ENCODE measurements at regions not wholly inside any gene's neighbourhood (a gene's known extent, or its start where the extent isn't known, plus 50 kb on each side); places are given as distances from the start of the nearest gene placed in this dataset.
"Not testable (repeated sequence)": the region's sequence is repeated elsewhere in the genome, so short reads cannot be mapped to it uniquely, and the experiment has no call there.

DNA sequence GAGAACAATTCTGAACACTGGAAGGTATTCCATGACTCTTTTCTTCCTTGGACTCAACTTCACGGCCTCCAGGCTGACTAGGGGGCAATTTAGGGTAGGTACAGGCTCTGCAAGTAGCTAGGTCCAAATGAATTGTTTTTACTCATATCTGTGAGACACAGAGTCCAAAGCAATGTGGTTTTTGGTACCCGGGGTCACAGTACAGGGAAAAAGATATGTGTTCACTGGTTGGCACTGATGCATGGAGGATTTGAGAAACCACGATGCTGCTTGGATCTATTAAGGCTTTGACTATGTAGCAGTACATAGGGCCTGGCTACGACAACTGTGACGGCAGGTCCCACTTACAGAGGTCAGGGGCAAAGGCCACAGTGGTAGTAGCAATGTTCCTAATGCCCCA lies 200.6 kb downstream of the DUSP10 start:
- DNase-seq, result no peak

- DNase-seq, result no peak
Measured at GRCh38 chr1:221543529-221544120, 198.3 kb downstream of the DUSP10 start.

GRCh38 chr1:221548942-221549341 lies 192.9 kb downstream of the DUSP10 start:
- no peak for DNase-seq

GRCh38 chr1:221549815-221550214 lies 192.1 kb downstream of the DUSP10 start:
- DNase-seq, result no peak

DNA sequence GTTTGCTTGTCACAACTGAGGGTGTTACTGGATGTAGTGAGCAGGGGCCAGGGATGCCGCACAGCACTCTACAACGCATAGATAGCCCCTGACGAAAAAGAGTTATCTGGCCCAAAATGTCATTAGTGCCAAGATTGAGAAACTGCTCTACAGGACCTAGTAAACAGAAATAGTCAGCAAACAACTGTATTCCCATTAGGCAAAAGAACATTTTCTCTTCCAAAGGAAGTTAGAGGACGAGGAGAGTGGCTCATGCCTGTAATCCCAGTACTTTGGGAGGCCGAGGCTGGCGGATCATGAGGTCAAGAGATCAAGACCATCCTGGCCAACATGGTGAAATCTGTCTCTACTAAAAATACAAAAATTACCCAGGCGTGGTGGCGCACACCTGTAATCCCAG lies 189.1 kb downstream of the DUSP10 start:
- not testable (repeated sequence) for DNase-seq

DNA sequence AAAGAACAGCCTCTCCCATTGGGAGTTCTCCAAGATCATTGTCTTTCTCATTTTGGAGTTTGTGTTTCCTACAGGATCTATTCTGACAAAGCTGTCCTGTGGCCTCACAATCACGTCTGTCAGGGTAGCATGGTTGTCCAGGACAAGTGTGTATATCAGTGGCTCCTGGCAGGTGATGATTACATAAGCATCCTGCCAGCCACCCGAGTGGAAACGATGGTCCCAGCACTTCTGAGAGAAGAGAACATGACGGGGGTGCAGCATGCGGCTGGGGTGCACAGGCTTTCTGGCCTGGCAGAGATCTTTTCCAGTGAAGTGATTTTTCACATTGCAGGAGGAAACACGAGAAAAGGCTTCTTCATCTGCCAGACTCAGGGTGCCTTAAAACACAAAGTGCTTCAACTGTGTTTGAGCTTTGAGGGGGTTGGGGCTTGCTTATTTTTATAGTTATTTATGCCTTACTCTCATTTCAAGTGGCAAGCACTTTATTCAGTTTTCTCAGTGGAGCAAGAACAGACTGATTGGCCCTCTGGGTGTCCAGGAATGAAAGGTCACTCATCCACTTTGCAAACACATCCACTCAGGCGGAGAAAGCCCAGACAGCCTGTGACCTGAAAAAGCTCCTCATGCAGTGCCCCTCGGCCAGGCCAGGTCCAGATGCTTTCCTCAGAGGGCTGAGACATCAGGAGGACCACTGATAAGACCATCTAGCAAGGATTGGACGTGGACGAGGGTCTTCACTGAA lies 186.0 kb downstream of the DUSP10 start:
- DNase-seq, result no peak

- DNase-seq, result no peak
Measured at GRCh38 chr1:221556435-221556834, 185.5 kb downstream of the DUSP10 start.

DNA sequence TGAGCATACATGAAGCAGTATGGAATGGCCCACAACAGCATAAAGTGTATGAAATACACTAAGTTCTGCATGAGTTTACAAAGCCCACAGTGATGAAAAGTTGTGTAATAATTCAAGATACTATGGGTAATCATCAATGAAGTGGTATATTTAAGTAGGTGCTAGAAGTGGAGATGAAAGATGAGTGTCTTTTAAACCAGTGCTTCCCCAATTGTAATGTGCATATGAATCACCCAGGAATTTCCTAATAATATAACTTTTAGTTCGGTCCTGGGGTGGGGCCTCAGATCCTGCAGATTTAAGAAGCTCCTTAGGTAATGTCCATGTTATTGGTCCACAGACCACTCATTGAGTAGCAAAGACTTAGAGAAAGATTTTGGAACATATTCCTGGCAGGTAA lies 184.9 kb downstream of the DUSP10 start:
- DNase-seq, result no peak

- DNase-seq, result no peak
Measured at GRCh38 chr1:221558396-221558795, 183.5 kb downstream of the DUSP10 start.

DNA sequence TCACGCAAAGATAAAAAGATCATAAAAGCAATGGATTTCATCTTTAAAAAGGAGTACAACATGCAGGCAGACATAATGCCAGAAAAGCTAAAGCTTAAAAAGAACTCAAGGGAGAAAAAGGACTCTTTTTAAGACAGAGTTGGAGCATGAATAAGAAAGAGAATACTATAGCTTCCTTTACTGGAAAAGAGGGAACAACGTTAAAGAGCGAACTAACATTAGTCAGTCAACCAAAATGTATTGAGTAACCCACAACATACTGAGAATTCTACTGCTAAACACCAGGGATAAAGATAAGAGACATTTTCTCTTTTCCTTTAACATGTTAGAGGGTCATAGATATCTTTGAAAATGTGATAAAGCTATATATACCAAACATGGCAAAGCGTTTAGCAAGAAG lies 182.0 kb downstream of the DUSP10 start:
- DNase-seq, result no peak

DNA sequence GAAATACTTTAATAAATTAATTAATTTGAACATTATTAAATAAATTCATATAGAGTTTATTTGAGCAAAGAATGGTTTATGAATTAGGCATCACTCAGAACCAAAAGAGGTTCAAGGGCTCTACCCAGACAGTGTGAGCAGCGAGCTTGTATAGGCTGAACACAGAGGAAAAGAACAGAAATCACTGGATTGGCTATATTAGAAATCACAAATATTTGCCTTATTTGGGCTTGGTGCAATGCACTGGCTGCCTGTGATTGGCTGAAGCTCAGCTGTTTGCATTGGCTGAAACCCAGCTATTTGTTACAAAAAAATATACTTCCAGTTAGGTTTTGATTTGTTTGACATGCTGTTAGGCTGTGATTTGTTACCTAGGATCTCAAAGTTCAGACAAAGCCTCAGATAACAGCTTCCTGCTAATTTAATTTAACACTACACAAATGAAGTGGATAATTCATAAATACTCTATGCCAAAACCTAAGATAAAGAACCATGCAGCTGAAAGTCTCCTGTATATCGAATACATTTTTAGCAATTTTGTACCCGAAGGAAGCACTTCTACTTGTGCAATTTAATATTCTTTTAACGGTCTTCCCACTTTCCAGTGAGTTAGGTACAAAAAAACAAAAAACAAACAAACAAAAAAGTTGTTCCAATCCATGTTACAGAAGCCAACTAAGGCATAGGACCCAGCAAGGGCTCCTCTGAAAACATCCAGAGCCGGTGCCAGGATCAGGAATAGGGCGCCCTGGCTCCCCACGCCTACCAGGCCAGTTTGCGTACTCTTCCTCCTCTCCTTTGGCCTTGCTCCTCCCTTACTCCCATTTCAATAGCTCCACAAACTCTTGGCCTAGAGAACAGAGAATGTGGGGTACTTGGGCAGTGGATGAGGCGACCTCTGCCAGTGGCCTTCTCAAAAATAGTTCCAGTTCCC lies 179.1 kb downstream of the DUSP10 start:
- no peak for DNase-seq

DNA sequence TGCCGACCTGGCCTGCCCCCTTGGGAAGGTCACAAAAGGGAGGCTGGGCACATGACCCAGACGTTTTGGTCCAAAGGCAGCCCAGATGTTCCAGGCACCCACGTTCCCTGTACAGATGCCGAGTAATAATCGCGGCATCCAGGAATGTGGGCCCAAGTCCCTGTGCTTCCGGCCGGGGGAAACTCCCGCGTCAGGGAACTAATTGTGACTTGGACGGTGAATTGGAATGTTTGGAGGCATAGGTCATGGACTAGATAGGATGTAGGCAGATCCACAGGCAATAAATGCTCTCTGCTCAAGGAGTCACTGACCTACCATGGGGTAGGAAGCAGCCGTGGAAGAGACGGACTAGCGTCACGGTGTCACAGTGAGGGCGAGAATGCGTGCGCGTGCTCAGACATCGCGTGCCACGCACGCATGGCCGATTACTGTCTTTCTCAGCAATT lies 178.4 kb downstream of the DUSP10 start:
- DNase-seq, result no peak

- DNase-seq, result no peak
Measured at GRCh38 chr1:221564891-221565290, 177.0 kb downstream of the DUSP10 start.

DNA sequence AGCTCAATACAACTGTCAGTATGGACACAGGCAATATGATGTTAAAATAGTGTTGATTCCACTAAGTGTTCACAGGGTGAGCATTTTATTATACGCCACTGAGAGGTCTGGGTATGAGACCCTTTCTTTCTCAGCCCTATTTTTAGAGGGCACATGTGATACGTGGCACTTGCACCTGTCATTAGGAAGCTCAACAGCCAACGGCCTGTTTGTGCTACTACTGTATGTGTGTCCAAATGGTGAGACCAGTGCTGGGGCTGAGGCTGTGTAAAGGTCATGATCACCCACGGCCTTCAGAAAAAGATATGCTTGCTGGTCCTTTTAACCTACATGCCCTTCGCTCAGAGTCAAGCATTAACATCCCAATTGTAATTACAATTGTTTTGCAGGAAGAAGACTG lies 176.2 kb downstream of the DUSP10 start:
- no peak for DNase-seq

- no peak for DNase-seq
Measured at GRCh38 chr1:221567859-221568507, 173.9 kb downstream of the DUSP10 start.

- DNase-seq, result no peak
Measured at GRCh38 chr1:221573756-221574155, 168.1 kb downstream of the DUSP10 start.

- no peak for DNase-seq
Measured at GRCh38 chr1:221574529-221574928, 167.4 kb downstream of the DUSP10 start.

- no peak for DNase-seq
Measured at GRCh38 chr1:221575605-221576004, 166.3 kb downstream of the DUSP10 start.

DNA sequence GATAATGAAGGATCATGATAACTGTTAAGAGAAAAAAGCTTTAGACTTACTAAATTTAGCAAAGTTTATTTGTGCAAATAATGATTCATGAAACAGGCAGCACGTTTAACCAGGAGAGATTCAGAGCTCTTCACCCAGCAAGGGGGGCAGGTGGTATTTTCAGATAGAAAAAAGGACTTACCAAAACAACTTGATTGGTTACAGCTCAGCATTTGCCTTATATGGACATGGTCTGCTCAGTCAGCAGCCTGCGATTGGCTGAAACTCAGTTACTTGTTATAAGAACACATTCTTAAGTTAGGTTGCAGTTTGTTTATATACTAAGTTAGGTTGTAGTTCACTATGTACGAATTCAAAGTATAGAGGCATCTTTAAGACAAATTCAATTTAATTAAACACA lies 165.6 kb downstream of the DUSP10 start:
- no peak for DNase-seq

GRCh38 chr1:221583465-221583864 lies 158.4 kb downstream of the DUSP10 start:
- no peak for DNase-seq

DNA sequence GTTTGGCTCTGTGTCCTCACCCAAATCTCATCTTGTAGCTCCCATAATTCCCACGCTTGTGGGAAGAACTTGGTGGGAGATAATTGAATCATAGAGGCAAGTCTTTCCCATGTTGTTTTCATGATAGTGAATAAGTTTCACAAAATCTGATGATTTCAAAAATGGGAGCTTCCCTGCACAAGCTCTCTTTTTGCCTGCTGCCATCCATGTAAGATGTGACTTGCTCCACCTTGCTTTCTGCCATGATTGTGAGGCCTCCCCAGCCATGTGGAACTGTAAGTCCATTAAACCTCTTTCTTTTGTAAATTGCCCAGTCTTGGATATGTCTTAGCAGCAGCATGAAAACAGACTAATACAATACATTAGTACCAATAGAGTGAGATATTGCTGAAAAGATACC lies 154.9 kb downstream of the DUSP10 start:
- not testable (repeated sequence) for DNase-seq

DNA sequence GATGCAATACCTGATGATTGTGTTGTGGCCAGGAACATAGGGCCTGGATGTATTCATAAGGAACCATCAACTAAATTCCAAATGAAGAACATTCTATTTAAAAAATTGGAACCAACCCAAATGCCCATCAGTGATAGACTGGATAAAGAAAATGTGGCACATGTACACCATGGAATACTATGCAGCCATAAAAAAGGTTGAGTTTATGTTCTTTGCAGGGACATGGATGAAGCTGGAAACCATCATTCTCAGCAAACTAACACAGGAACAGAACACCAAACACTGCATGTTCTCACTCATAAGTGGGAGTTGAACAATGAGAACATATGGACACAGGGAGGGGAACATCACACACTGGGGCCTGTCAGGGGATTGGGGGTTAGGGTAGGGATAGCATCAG lies 150.6 kb downstream of the DUSP10 start:
- not testable (repeated sequence) for DNase-seq

- DNase-seq, result no peak
Measured at GRCh38 chr1:221594576-221594975, 147.3 kb downstream of the DUSP10 start.

Measured in stimulated activated CD4-positive, alpha-beta T cell treated with anti-CD3 and anti-CD28 coated beads, Interleukin-2, amount 100 ng/mL, for 48 hours (primary cell).